Esophagus squamous epithelium (tissue), 4 donors: ENCODE measurements at regions not wholly inside any gene's neighbourhood (a gene's known extent, or its start where the extent isn't known, plus 50 kb on each side); places are given as distances from the start of the nearest gene placed in this dataset.

Source experiments
- CTCF ChIP-seq, 6 experiments: fragments of 450-650 bp in 4 of 6; fragments of 200-600 bp in 2 of 6; sonication (generic) in 2 of 6; IDR thresholded peaks; one replicate each; pipeline ENCODE4 v1.5.1; 2016 to 2019; ENCODE audit warnings: antibody characterized with exemption in 6 of 6, mild to moderate bottlenecking in 4 of 6, moderate library complexity in 4 of 6
- POLR2A ChIP-seq, 4 donors: fragments of 450-650 bp; IDR thresholded peaks; one replicate each; pipeline ENCODE4 v1.6.1; 2017; ENCODE audit warnings: antibody characterized with exemption in 4 of 4, mild to moderate bottlenecking in 4 of 4, moderate library complexity in 3 of 4

- TF ChIP-seq CTCF (IDR thresholded peaks at IDR 0.05): no peak
- no peak for TF ChIP-seq POLR2A (IDR thresholded peaks at IDR 0.05)
These were observed 91.6 kb upstream of the ANKRD1 start for GRCh38 chr10:91012502-91012901.
